Breast epithelium (tissue), 4 donors: ENCODE measurements at regions not wholly inside any gene's neighbourhood (a gene's known extent, or its start where the extent isn't known, plus 50 kb on each side); places are given as distances from the start of the nearest gene placed in this dataset.

Experiments used
- DNase-seq, 2 donors: peaks; one replicate each; pipeline ENCODE4 v3.0.0-alpha.2; 2019; ENCODE audit warnings: low spot score in 2 of 2
- H3K27ac ChIP-seq, 2 donors: fragments of 200-600 bp; sonication (generic) in 1 of 2; one replicate each; pipeline ENCODE4 v1.5.1; 2016 to 2019; ENCODE audit warnings: mild to moderate bottlenecking in 1 of 2
- H3K27me3 ChIP-seq, 2 donors: fragments of 200-600 bp; sonication (generic) in 1 of 2; one replicate each; pipeline versions ENCODE4 v1.5.1 to v1.6.0; 2017 to 2019; ENCODE audit warnings: control low read depth in 1 of 2, mild to moderate bottlenecking in 1 of 2
- H3K36me3 ChIP-seq: fragments of 200-600 bp; one replicate; pipeline ENCODE4 v1.5.1; 2019
- H3K4me1 ChIP-seq, 2 donors: fragments of 200-600 bp; sonication (generic); one replicate each; pipeline ENCODE4 v1.5.1; 2016 to 2019; ENCODE audit warnings: control low read depth in 1 of 2
- H3K4me3 ChIP-seq, 3 donors: fragments of 200-600 bp; sonication (generic); 1 replicate in 2 of 3; 2 replicates in 1 of 3; pipeline ENCODE4 v1.5.1; 2016 to 2019; ENCODE audit warnings: mild to moderate bottlenecking in 3 of 3, moderate library complexity in 2 of 3
- H3K9me3 ChIP-seq, 2 donors: fragments of 200-600 bp; sonication (generic) in 1 of 2; one replicate each; pipeline ENCODE4 v1.5.1; 2016 to 2019; ENCODE audit warnings: control low read depth in 1 of 2
- POLR2A ChIP-seq: fragments of 450-650 bp; IDR thresholded peaks from one replicate; pipeline ENCODE4 v1.6.1; 2016; ENCODE audit warnings: antibody characterized with exemption, mild to moderate bottlenecking, moderate library complexity
- POLR2AphosphoS5 ChIP-seq, 3 donors: sonication (generic); formaldehyde crosslinking; IDR thresholded peaks; one replicate each; pipeline ENCODE4 v1.6.1; 2017; ENCODE audit warnings: antibody characterized with exemption in 3 of 3
- intact Hi-C: fragments of 100-400 bp; cut with DNase I; formaldehyde crosslinking; loops from one replicate; pipeline ENCODE4 v1.15.1; 2023; ENCODE audit warnings: low total_unique reads
- TF ChIP-seq, protein P1 (sequence below), 3 donors: fragments of 450-650 bp; IDR thresholded peaks; one replicate each; pipeline ENCODE4 v1.5.1; 2016 to 2017; ENCODE audit warnings: antibody characterized with exemption in 3 of 3, mild to moderate bottlenecking in 3 of 3, moderate library complexity in 3 of 3

DNA sequence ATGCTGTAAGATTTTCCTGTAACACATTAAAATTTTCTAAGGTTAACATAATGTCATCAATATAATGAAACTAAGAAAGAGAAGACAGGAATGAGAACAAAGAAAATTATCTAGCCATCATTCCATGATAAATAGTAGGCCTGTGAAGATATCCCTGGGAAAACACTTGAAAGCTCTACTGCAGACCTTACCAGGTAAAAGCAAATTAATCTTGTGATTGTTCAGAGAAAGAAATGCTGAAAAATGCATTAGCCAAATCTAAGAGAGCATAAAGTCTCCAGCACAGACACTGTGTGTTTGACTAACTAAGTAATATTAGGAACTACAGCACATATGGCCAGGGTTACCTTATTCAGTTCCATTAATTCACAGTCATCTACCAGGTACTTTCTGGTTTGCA lies 628.3 kb upstream of the GRAMD2B start:
- intact Hi-C loops, result no loop called here
- Histone ChIP-seq H3K4me3 (no peak overlapping the region), H3K27ac (no peak overlapping the region), H3K9me3 (no peaks in the 10 kb centered on the region), H3K36me3 (no peaks in the 10 kb centered on the region), H3K4me1 (no peaks in the 10 kb centered on the region), H3K27me3 (no peaks in the 10 kb centered on the region)
- no peak for TF ChIP-seq POLR2A
- TF ChIP-seq POLR2AphosphoS5 (IDR thresholded peaks at IDR 0.05), result no peak
- TF ChIP-seq, protein P1, sequence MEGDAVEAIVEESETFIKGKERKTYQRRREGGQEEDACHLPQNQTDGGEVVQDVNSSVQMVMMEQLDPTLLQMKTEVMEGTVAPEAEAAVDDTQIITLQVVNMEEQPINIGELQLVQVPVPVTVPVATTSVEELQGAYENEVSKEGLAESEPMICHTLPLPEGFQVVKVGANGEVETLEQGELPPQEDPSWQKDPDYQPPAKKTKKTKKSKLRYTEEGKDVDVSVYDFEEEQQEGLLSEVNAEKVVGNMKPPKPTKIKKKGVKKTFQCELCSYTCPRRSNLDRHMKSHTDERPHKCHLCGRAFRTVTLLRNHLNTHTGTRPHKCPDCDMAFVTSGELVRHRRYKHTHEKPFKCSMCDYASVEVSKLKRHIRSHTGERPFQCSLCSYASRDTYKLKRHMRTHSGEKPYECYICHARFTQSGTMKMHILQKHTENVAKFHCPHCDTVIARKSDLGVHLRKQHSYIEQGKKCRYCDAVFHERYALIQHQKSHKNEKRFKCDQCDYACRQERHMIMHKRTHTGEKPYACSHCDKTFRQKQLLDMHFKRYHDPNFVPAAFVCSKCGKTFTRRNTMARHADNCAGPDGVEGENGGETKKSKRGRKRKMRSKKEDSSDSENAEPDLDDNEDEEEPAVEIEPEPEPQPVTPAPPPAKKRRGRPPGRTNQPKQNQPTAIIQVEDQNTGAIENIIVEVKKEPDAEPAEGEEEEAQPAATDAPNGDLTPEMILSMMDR (IDR thresholded peaks at IDR 0.05), result no peak
- DNase-seq, result no peak

DNA sequence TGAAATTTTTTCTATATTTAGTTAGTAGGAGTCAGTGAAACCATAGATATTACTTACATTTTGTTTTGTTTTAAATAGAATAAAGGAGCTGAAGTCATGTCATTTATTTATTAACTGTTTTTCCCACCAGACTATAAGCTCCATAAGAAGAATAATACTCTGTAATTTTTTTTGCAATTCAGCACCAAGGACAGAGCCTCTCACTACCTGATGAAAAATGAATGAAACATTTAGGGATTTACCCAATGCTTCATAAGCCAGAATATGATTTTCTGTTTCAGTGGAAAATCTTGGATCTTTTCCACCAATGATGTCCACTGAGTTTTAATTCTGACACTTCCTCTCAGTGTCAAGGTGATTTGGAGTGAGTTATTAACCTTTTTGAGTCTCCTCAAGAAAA lies 624.9 kb upstream of the GRAMD2B start:
- H3K27ac ChIP-seq, result no peak overlapping the region
- H3K36me3 ChIP-seq, result no peaks in the 10 kb centered on the region
- no peak overlapping the region for H3K4me3 ChIP-seq
- no peak for TF ChIP-seq POLR2A
- no peak for TF ChIP-seq POLR2AphosphoS5 (IDR thresholded peaks at IDR 0.05)
- TF ChIP-seq, protein P1 (IDR thresholded peaks at IDR 0.05), result no peak
- no peaks in the 10 kb centered on the region for H3K9me3 ChIP-seq
- H3K27me3 ChIP-seq, result no peaks in the 10 kb centered on the region
- no peaks in the 10 kb centered on the region for H3K4me1 ChIP-seq
- DNase-seq, result no peak
- intact Hi-C loops, result no loop called here

DNA sequence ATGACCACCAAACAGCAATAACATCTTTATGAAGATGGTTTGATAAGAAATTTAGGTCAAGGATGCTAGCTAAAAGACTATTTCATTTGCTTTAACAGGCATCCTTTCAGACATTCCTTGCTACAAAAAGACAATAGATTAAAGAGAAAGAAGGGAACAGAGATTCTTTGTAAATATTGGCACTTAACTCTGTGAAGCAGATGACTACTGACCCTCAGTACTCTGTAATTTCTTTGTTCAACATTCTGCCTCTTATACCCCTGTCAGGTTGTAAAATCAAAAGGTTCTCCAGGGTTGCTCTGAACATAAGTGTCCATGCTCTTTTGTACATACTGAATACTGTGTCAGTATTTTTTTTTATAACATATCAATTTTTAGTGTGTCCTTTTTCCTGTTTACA lies 610.6 kb upstream of the GRAMD2B start:
- intact Hi-C loops, result no loop called here
- H3K27ac ChIP-seq, result no peak overlapping the region
- no peaks in the 10 kb centered on the region for H3K9me3 ChIP-seq
- TF ChIP-seq POLR2A (no peak), POLR2AphosphoS5 (IDR thresholded peaks at IDR 0.05) (no peak)
- TF ChIP-seq, protein P1 (IDR thresholded peaks at IDR 0.05), result no peak
- no peaks in the 10 kb centered on the region for H3K27me3 ChIP-seq
- no peaks in the 10 kb centered on the region for H3K36me3 ChIP-seq
- no peak for DNase-seq
- no peak overlapping the region for H3K4me3 ChIP-seq
- H3K4me1 ChIP-seq, result no peaks in the 10 kb centered on the region

DNA sequence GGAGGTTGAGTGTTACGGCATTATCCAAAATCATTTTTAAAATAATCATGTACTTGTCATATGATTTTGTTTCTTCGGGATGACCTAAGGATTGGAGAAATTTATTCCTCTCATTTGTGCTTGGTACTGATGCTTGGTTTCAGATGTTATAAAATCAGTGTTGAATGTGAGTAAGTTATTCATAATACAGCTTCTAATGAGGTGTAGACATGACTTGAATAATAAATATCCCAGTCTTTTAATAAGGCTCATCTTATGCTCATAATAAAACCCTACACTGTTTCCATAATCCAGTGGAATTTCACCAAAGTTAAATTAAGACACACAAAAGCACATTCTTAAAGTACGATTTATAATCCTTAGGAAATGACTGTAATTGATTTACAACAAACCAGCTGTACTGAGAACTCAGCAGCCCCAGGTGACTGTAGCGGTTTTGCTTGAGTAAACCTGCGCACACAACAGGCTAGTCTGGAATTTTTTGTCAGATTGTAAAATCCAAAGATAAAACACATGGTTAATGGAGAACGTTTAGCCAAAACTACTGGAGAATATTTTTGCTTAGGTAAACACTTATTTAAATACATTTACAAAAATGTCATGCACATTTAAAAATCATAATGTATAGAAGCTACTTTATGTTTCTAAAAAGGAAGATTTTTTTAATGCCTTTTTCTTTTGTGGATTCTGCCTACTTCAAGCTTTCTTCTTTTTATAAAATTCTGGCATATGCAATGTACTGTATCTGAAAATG lies 609.8 kb upstream of the GRAMD2B start:
- intact Hi-C loops, result no loop called here

GRCh38 chr5:125814119-125814518 lies 609.1 kb upstream of the GRAMD2B start:
- Histone ChIP-seq H3K4me3 (no peak overlapping the region), H3K27me3 (no peaks in the 10 kb centered on the region), H3K4me1 (no peaks in the 10 kb centered on the region), H3K36me3 (no peaks in the 10 kb centered on the region), H3K27ac (no peak overlapping the region), H3K9me3 (no peaks in the 10 kb centered on the region)
- intact Hi-C loops, result no loop called here
- no peak for DNase-seq
- TF ChIP-seq POLR2AphosphoS5 (IDR thresholded peaks at IDR 0.05) (no peak), POLR2A (no peak)
- TF ChIP-seq, protein P1 (IDR thresholded peaks at IDR 0.05), result no peak

More for the DNA sequence above, 609.8 kb upstream of the GRAMD2B start:
- Histone ChIP-seq H3K9me3 (no peaks in the 10 kb centered on the region), H3K4me3 (no peak overlapping the region), H3K27ac (no peak overlapping the region), H3K36me3 (no peaks in the 10 kb centered on the region), H3K4me1 (no peaks in the 10 kb centered on the region), H3K27me3 (no peaks in the 10 kb centered on the region)
- no peak for DNase-seq
- TF ChIP-seq, protein P1 (IDR thresholded peaks at IDR 0.05), result no peak
- no peak for TF ChIP-seq POLR2AphosphoS5 (IDR thresholded peaks at IDR 0.05)
- no peak for TF ChIP-seq POLR2A
